B cell (primary cell): ENCODE measurements at regions not wholly inside any gene's neighbourhood (a gene's known extent, or its start where the extent isn't known, plus 50 kb on each side); places are given as distances from the start of the nearest gene placed in this dataset.

Experiments
- ATAC-seq: fragments of 200-7000 bp; cut with Tn5 transposase; one replicate; pipeline ENCODE4 v1.10.0; 2021; ENCODE audit warnings: low read depth, mild to moderate bottlenecking, moderate number of reproducible peaks, moderate library complexity
- CTCF ChIA-PET: fragments of 350-600 bp; sonication (Branson Sonifier 250); formaldehyde crosslinking; loops from one replicate; lab custom pipeline; 2021; ENCODE audit warnings: antibody characterized with exemption, inconsistent platforms; lab: Charles Lee
- POLR2A ChIA-PET: fragments of 350-600 bp; sonication (Branson Sonifier 250); formaldehyde crosslinking; loops from one replicate; lab custom pipeline; 2021; ENCODE audit warnings: antibody characterized with exemption; lab: Charles Lee
- DNase-seq: peaks from one replicate; pipeline ENCODE4 v3.0.0; 2013
- H2AFZ ChIP-seq: 2 replicates; pipeline ENCODE4 v1.6.1; 2012; ENCODE audit warnings: mild to moderate bottlenecking, low read depth, low read length; ENCODE audit not compliant: insufficient read depth, poor library complexity, severe bottlenecking
- H3K27ac ChIP-seq, 2 donors: 1 replicate in 1 of 2; 2 replicates in 1 of 2; pipeline ENCODE4 v1.5.1; 2012 to 2013; ENCODE audit warnings: low read length in 2 of 2, mild to moderate bottlenecking in 2 of 2, moderate library complexity in 1 of 2
- H3K27me3 ChIP-seq, 4 experiments: fragments of 200-600 bp in 1 of 4; sonication (generic) in 1 of 4; replicated peaks in 1 of 4; 1 replicate in 2 of 4; 2 replicates in 2 of 4; pipeline versions ENCODE4 v1.6.1 to v1.7.0; 2013 to 2016; ENCODE audit warnings: low read length in 3 of 4, mild to moderate bottlenecking in 2 of 4, mixed read lengths in 1 of 4, moderate library complexity in 1 of 4; ENCODE audit not compliant: insufficient read depth in 4 of 4, control insufficient read depth in 3 of 4; ENCODE audit errors: control extremely low read depth in 1 of 4
- H3K36me3 ChIP-seq, 2 experiments: replicated peaks in 1 of 2; 1 replicate in 1 of 2; 2 replicates in 1 of 2; pipeline versions ENCODE4 v1.6.1 to v1.7.1; 2013; ENCODE audit warnings: low read length in 1 of 2; ENCODE audit not compliant: insufficient read depth in 2 of 2, control insufficient read depth in 1 of 2; ENCODE audit errors: control extremely low read depth in 1 of 2, extremely low read depth in 1 of 2
- H3K4me1 ChIP-seq, 2 donors: fragments of 200-600 bp in 1 of 2; sonication (generic) in 1 of 2; 1 replicate in 1 of 2; 2 replicates in 1 of 2; pipeline versions ENCODE4 v1.5.1 to v1.6.1; 2013 to 2017; ENCODE audit warnings: low read length in 2 of 2; ENCODE audit not compliant: control insufficient read depth in 2 of 2, insufficient read depth in 2 of 2
- H3K4me2 ChIP-seq: replicated peaks from 2 replicates; pipeline ENCODE3; 2012; ENCODE audit warnings: mild to moderate bottlenecking, low read depth, low read length; ENCODE audit not compliant: poor library complexity, severe bottlenecking
- H3K4me3 ChIP-seq, 5 experiments: fragments of 200-600 bp in 1 of 5; sonication (generic) in 1 of 5; 1 replicate in 3 of 5; 2 replicates in 2 of 5; pipeline versions ENCODE4 v1.5.1 to v1.7.0; 2011 to 2016; ENCODE audit warnings: low read length in 4 of 5, mild to moderate bottlenecking in 4 of 5, low read depth in 2 of 5, control low read depth in 1 of 5, moderate library complexity in 1 of 5; ENCODE audit not compliant: insufficient read depth in 1 of 5; ENCODE audit errors: control extremely low read depth in 1 of 5, extremely low read depth in 1 of 5
- H3K79me2 ChIP-seq: fragments of 200-600 bp; sonication (generic); one replicate; pipeline ENCODE4 v1.6.0; 2016; ENCODE audit warnings: low read length; ENCODE audit not compliant: control insufficient read depth, insufficient read depth
- H3K9ac ChIP-seq: fragments of 200-600 bp; sonication (generic); 2 replicates; pipeline ENCODE4 v1.6.1; 2017; ENCODE audit warnings: mild to moderate bottlenecking, low read length, moderate library complexity
- H3K9me3 ChIP-seq, 3 donors: one replicate each; pipeline versions ENCODE4 v1.6.1 to v1.7.1; 2013; ENCODE audit warnings: low read length in 2 of 3; ENCODE audit not compliant: control insufficient read depth in 2 of 3, insufficient read depth in 1 of 3; ENCODE audit errors: control extremely low read depth in 1 of 3
- H4K20me1 ChIP-seq: 2 replicates; pipeline ENCODE4 v1.6.0; 2012; ENCODE audit warnings: mild to moderate bottlenecking, low read length; ENCODE audit not compliant: insufficient read depth, control insufficient read depth, poor library complexity, severe bottlenecking
- H3K27ac Mint-ChIP-seq: one replicate; pipeline ENCODE4 v1.8.0; 2021; ENCODE audit warnings: mixed read lengths
- H3K27me3 Mint-ChIP-seq: one replicate; pipeline ENCODE4 v1.8.0; 2021; ENCODE audit warnings: mixed read lengths
- H3K4me1 Mint-ChIP-seq: one replicate; pipeline ENCODE4 v1.8.0; 2021; ENCODE audit warnings: mixed read lengths
- H3K4me3 Mint-ChIP-seq: one replicate; pipeline ENCODE4 v1.8.0; 2021; ENCODE audit warnings: mixed read lengths
- H3K9me3 Mint-ChIP-seq: one replicate; pipeline ENCODE4 v1.8.0; 2022; ENCODE audit warnings: mixed read lengths; ENCODE audit not compliant: insufficient read depth
- CTCF ChIP-seq: fragments of 200-600 bp; IDR thresholded peaks from one replicate; pipeline ENCODE4 v1.8.0; 2022; ENCODE audit warnings: antibody characterized with exemption, mild to moderate bottlenecking
- EZH2 ChIP-seq: IDR thresholded peaks from 2 replicates; pipeline ENCODE4 v1.6.1; 2012; ENCODE audit warnings: borderline replicate concordance, low read depth, mild to moderate bottlenecking, moderate library complexity, low read length; ENCODE audit not compliant: insufficient read depth, poor library complexity, severe bottlenecking
- WGBS: methylation state at CpG from one replicate; pipeline ENCODE4 v1.1.5; 2013; ENCODE audit warnings: missing lambda C conversion rate; ENCODE audit not compliant: insufficient coverage; 5-methylcytosine and 5-hydroxymethylcytosine counted together
- intact Hi-C: fragments of 100-400 bp; cut with micrococcal nuclease; formaldehyde crosslinking; loops from one replicate; pipeline ENCODE4 v1.10.0; 2022

GRCh38 chr10:25738776-25739175 is 195.3 kb upstream of the MYO3A start:
- intact Hi-C loops, result no loop called here
- peaks cover 34% of the 10 kb centered on the region for H3K27me3 Mint-ChIP-seq

GRCh38 chr10:25743832-25744231 is 190.2 kb upstream of the MYO3A start:
- Mint-ChIP-seq H3K27me3 (peaks cover 16% of the 10 kb centered on the region), H3K9me3 (no peaks in the 10 kb centered on the region), H3K4me3 (no peak overlapping the region), H3K4me1 (no peaks in the 10 kb centered on the region), H3K27ac (no peak overlapping the region)
- TF ChIP-seq EZH2, result no peak
- no peak for TF ChIP-seq CTCF
- Histone ChIP-seq H3K27me3 (no peaks in the 10 kb centered on the region), H4K20me1 (no peaks in the 10 kb centered on the region), H2AFZ (no peak overlapping the region), H3K4me3 (no peak overlapping the region), H3K9ac (no peak overlapping the region), H3K4me2 (no peak overlapping the region), H3K4me1 (no peaks in the 10 kb centered on the region), H3K27ac (no peak overlapping the region), H3K79me2 (no peaks in the 10 kb centered on the region), H3K36me3 (no peaks in the 10 kb centered on the region), H3K9me3 (no peaks in the 10 kb centered on the region)
- ATAC-seq (no peak), DNase-seq (no peak)
- POLR2A ChIA-PET, result no interaction called here
- intact Hi-C loops, result no loop called here
- WGBS, result no CpG with 5 or more reads among the region's 3 CpGs
- CTCF ChIA-PET, result interaction anchor here (0.6 kb wide), 1 partner anchor 141 kb away, joined by 3 read pairs; no protein-coding TSS in a partner anchor

More at GRCh38 chr10:25738776-25739175, 195.3 kb upstream of the MYO3A start:
- H3K79me2 ChIP-seq, result no peaks in the 10 kb centered on the region
- no peaks in the 10 kb centered on the region for H4K20me1 ChIP-seq
- no peak overlapping the region for H2AFZ ChIP-seq
- no peak for TF ChIP-seq EZH2
- TF ChIP-seq CTCF, result no peak
- H3K4me1 ChIP-seq, result no peaks in the 10 kb centered on the region
- no peak overlapping the region for H3K4me3 Mint-ChIP-seq
- H3K4me3 ChIP-seq, result no peak overlapping the region
- 100% methylated on average over 4 of the region's 4 CpGs for WGBS
- no peaks in the 10 kb centered on the region for H3K4me1 Mint-ChIP-seq
- no peak overlapping the region for H3K4me2 ChIP-seq
- no peaks in the 10 kb centered on the region for H3K36me3 ChIP-seq
- H3K27me3 ChIP-seq, result no peaks in the 10 kb centered on the region
- no peak overlapping the region for H3K9ac ChIP-seq
- POLR2A ChIA-PET, result no interaction called here
- CTCF ChIA-PET, result no interaction called here
- H3K27ac Mint-ChIP-seq, result no peak overlapping the region
- ATAC-seq, result no peak
- H3K9me3 ChIP-seq, result no peaks in the 10 kb centered on the region
- H3K9me3 Mint-ChIP-seq, result no peaks in the 10 kb centered on the region
- DNase-seq, result no peak
- no peak overlapping the region for H3K27ac ChIP-seq
